ENCODE measurements at regions not wholly inside any gene's neighbourhood (a gene's known extent, or its start where the extent isn't known, plus 50 kb on each side); places are given as distances from the start of the nearest gene placed in this dataset.

- ChIA-PET POLR2A (no interaction called here), RAD21 (ENCODE audit: low non-redundant PET in 1 of 2, low total read pairs in 2 of 2, uncharacterized antibody in 2 of 2, unreplicated experiment in 2 of 2) (interaction anchor here in 1 of 2 experiments (0.6 kb wide), 1 partner anchor 674 kb away, joined by 4 read pairs; no protein-coding TSS in a partner anchor), CTCF (interaction anchor here (1.0 kb wide), 1 partner anchor 774 kb away, joined by 5 read pairs; the partner anchor contains the start of gene TBX3)
- no peak overlapping the region for H3K9ac ChIP-seq (ENCODE audit: low read length)
- H3K9me2 ChIP-seq (ENCODE audit: insufficient read depth), result no peaks in the 10 kb centered on the region
- no peak overlapping the region for H3K4me3 ChIP-seq (replicated peaks in 1 of 2; ENCODE audit: low read depth in 1 of 2, low read length in 2 of 2)
- H3K36me3 ChIP-seq (ENCODE audit: control insufficient read depth in 1 of 2, insufficient read depth in 2 of 2, low read length in 2 of 2), result no peaks in the 10 kb centered on the region
- intact Hi-C loops (cut with micrococcal nuclease), result loop anchor here (5.0 kb wide), 1 partner anchor 790 kb away; no protein-coding TSS in a partner anchor
- TF ChIP-seq TCF7L2 (IDR thresholded peaks at IDR 0.05; ENCODE audit: borderline replicate concordance, extremely low read depth, insufficient read depth, insufficient read length) (no peak), FOSL1 (IDR thresholded peaks at IDR 0.05; ENCODE audit: low read depth) (no peak), ELF1 (IDR thresholded peaks at IDR 0.05; ENCODE audit: borderline replicate concordance, low read depth) (no peak), ZBTB33 (IDR thresholded peaks at IDR 0.05; ENCODE audit: extremely low read depth, insufficient replicate concordance, low read length) (no peak), SP1 (IDR thresholded peaks at IDR 0.05; ENCODE audit: low read depth) (no peak), CTCF (IDR thresholded peaks at IDR 0.05 in 2 of 3, conservative IDR thresholded peaks at IDR 0.05 in 1 of 3; ENCODE audit: borderline replicate concordance in 1 of 3, insufficient read depth in 1 of 3, low read depth in 2 of 3, low read length in 2 of 3) (no peak), SIN3A (IDR thresholded peaks at IDR 0.05; ENCODE audit: low read depth) (no peak), ATF3 (IDR thresholded peaks at IDR 0.05) (no peak), CEBPB (IDR thresholded peaks at IDR 0.05; ENCODE audit: low read depth) (no peak)
- ATAC-seq, result peak; percentile 61; the same call in 1 of the 2 replicates
- BruUV-seq (replicated peaks), result no TSS peak
- H3K9me3 ChIP-seq (ENCODE audit: control insufficient read depth in 1 of 2, insufficient read depth in 1 of 2, low read depth in 1 of 2, low read length in 2 of 2), result peaks cover 0 to 13% of the 10 kb centered on the region in 2 experiments; a peak in 1 of 4 replicates
- peaks cover 4 to 5% of the 10 kb centered on the region in 2 experiments; a peak in 1 of 4 replicates for H3K4me1 ChIP-seq (ENCODE audit: control insufficient read depth in 1 of 2, insufficient read depth in 2 of 2, low read length in 2 of 2)
- no peaks in the 10 kb centered on the region for H3K79me2 ChIP-seq (ENCODE audit: insufficient read depth, low read length)
- peak overlapping the region; percentile 48 for H2AFZ ChIP-seq (ENCODE audit: low read depth, low read length, poor library complexity, severe bottlenecking)
- no peaks in the 10 kb centered on the region for H3K27me3 ChIP-seq (ENCODE audit: insufficient read depth, low read length)
- no peak for DNase-seq (ENCODE audit: low read depth, low spot score)
- no peak overlapping the region for H3K4me2 ChIP-seq (ENCODE audit: low read length)
- no peaks in the 10 kb centered on the region for H4K20me1 ChIP-seq (ENCODE audit: insufficient read depth)
- no peak overlapping the region for H3K27ac ChIP-seq (ENCODE audit: low read depth, low read length)
These were observed 773.8 kb upstream of the TBX3 start for GRCh38 chr12:115457798-115458197.

Data from HCT116 (cell line).